NB4 (cell line): ENCODE measurements at regions not wholly inside any gene's neighbourhood (a gene's known extent, or its start where the extent isn't known, plus 50 kb on each side); places are given as distances from the start of the nearest gene placed in this dataset.

ENCODE experiments used
- CTCF ChIP-seq: IDR thresholded peaks from one replicate; pipeline ENCODE4 v1.5.1; 2012; ENCODE audit warnings: low read depth, low read length
- POLR2A ChIP-seq: IDR thresholded peaks from 2 replicates; pipeline ENCODE4 v1.6.1; 2011; ENCODE audit warnings: mild to moderate bottlenecking; ENCODE audit not compliant: insufficient read length; ENCODE audit errors: extremely low read depth

DNA sequence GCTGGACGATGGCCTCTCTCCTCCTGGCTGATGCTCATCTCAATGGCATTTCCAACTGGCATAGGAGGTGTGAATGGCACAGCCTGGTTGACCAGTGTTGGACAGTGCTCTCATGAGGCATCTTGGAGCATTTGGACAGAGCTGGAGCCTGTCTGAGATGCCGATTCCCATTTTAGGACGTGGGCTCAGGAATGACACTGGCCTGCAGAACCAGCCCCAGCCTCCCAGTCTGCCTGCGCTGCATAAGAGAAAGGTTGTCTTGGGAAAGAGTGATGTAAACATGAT, 118.2 kb upstream of the COPS8 start:
- TF ChIP-seq CTCF (no peak), POLR2A (no peak)
